ENCODE measurements at regions not wholly inside any gene's neighbourhood (a gene's known extent, or its start where the extent isn't known, plus 50 kb on each side); places are given as distances from the start of the nearest gene placed in this dataset.

- TF ChIP-seq CTCF (conservative IDR thresholded peaks at IDR 0.05; ENCODE audit: low read length) = no peak
- TF ChIP-seq EZH2phosphoT487 (IDR thresholded peaks at IDR 0.05; ENCODE audit: borderline replicate concordance) = no peak
Measured at GRCh38 chr17:70324031-70324430, 154.7 kb downstream of the KCNJ2 start.

All from Loucy (cell line).